ENCODE measurements at regions not wholly inside any gene's neighbourhood (a gene's known extent, or its start where the extent isn't known, plus 50 kb on each side); places are given as distances from the start of the nearest gene placed in this dataset.

DNA sequence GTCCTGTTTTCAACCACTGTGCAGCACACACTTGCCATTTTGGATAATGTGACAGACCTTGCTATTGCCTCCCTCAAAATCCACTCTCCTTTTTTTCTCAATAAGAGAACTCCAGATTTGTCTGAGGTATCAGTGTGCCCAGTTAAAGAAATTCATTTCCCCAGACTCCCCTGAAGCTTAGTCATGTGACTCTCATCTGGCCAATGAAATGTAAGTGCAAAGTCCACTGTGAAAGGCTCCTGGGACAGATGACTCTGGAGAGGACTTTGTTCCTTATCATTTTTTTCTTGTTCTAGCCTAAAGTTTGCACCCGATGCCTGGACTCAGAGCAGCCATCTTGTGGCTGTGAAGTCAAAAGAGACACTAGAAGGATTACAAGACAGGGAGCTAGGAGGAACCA, 268.6 kb upstream of the LRTM1 start:
- Histone ChIP-seq H3K36me3 (no peaks in the 10 kb centered on the region), H3K27me3 (no peaks in the 10 kb centered on the region), H3K27ac (no peak overlapping the region), H3K4me1 (no peaks in the 10 kb centered on the region), H3K4me3 (no peak overlapping the region), H3K9me3 (no peaks in the 10 kb centered on the region)
- intact Hi-C loops (cut with DNase I; ENCODE audit: low total_unique reads), result no loop called here
- DNase-seq (ENCODE audit: low spot score in 2 of 2), result no peak
- no peak for TF ChIP-seq POLR2A (IDR thresholded peaks at IDR 0.05)
- TF ChIP-seq, protein P1, sequence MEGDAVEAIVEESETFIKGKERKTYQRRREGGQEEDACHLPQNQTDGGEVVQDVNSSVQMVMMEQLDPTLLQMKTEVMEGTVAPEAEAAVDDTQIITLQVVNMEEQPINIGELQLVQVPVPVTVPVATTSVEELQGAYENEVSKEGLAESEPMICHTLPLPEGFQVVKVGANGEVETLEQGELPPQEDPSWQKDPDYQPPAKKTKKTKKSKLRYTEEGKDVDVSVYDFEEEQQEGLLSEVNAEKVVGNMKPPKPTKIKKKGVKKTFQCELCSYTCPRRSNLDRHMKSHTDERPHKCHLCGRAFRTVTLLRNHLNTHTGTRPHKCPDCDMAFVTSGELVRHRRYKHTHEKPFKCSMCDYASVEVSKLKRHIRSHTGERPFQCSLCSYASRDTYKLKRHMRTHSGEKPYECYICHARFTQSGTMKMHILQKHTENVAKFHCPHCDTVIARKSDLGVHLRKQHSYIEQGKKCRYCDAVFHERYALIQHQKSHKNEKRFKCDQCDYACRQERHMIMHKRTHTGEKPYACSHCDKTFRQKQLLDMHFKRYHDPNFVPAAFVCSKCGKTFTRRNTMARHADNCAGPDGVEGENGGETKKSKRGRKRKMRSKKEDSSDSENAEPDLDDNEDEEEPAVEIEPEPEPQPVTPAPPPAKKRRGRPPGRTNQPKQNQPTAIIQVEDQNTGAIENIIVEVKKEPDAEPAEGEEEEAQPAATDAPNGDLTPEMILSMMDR (IDR thresholded peaks at IDR 0.05), result no peak
- TF ChIP-seq POLR2AphosphoS5 (IDR thresholded peaks at IDR 0.05), result no peak

DNA sequence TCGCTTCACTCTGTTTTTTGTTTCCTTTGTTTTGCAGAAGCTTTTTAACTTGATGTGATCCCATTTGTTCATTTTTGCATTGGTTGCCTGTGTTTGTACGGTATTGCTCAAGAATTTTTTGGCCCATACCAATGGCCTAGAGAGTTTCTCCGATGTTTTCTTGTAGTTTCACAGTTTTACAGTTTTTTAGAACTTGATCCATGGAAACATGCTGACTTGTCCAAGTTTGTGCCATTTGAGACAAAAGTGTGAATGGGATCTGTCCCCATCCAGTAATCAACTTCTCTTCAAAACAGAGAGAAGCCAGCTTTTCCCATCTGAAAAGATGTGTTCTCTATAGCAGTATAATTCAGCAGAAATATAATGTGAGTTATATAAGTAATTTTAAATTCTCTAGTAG, 266.5 kb upstream of the LRTM1 start:
- Histone ChIP-seq H3K27me3 (no peaks in the 10 kb centered on the region), H3K4me3 (no peak overlapping the region), H3K27ac (no peak overlapping the region), H3K4me1 (no peaks in the 10 kb centered on the region), H3K9me3 (no peaks in the 10 kb centered on the region), H3K36me3 (no peaks in the 10 kb centered on the region)
- TF ChIP-seq POLR2AphosphoS5 (IDR thresholded peaks at IDR 0.05) (no peak), POLR2A (IDR thresholded peaks at IDR 0.05) (no peak)
- TF ChIP-seq, protein P1 (IDR thresholded peaks at IDR 0.05), result no peak
- DNase-seq (ENCODE audit: low spot score in 2 of 2), result no peak
- intact Hi-C loops (cut with DNase I; ENCODE audit: low total_unique reads), result no loop called here

DNA sequence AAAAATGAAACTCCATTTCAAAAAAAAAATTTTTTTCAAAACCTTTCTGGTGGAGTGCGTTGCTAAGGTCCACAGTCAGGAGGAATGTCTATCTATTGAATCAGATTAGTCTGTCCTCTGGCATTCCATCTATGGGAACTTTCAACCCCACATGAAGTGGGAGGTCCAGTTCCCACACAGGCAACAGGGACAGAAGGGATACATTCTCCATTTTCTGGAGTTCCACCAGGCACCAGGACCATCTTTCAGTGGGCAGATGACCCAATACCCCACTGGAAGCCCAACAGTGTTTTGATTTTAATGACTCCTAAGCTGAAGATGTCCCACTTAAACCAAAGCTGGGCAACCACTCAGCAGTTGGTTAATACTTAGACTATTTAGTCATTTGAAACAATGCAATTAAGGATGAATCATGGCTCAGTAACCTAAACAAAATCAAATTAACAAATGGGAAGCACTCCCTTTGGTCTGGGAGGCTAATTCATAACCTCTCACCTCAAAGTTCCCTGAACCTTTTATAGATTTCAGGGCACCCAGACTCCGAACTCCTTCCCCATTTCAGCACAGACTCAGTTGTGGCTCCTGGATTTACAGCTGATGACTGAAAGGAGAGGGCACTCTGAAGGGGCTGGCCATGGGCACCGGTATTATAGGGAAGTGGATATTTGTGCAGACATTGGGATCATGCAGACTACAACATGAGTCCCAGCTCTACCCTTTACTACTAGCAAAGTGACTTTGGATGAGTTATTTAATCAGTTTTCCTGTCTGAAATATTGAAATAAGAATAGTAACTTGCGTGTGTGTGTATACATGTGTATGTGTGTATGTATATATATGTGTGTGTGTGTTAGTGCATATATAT, 264.3 kb upstream of the LRTM1 start:
- no peak overlapping the region for H3K27ac ChIP-seq
- no peak for TF ChIP-seq POLR2AphosphoS5 (IDR thresholded peaks at IDR 0.05)
- TF ChIP-seq POLR2A (IDR thresholded peaks at IDR 0.05), result no peak
- TF ChIP-seq, protein P1 (IDR thresholded peaks at IDR 0.05), result no peak

DNA sequence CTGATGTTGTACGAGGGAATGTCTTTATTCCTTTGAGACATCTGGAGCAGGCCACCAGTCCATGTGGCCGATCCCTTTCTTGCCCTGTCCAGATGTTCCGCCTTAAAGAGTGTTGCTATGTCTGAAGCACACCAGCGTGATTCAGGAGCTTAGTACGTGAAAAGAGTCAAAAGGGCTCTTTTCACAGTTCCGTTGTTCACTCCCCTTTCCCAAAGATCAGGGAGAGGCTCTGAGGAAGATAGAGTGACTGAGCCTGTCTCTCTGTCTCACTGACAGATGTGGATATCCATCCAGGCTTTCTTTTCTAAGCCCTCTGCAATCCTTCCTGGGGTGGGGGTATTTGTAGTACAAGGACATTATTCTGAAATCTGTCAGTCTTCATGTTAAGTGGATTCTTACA, 262.5 kb upstream of the LRTM1 start:
- TF ChIP-seq, protein P1 (IDR thresholded peaks at IDR 0.05), result no peak
- TF ChIP-seq POLR2A (IDR thresholded peaks at IDR 0.05) (no peak), POLR2AphosphoS5 (IDR thresholded peaks at IDR 0.05) (no peak)
- no peak for DNase-seq (ENCODE audit: low spot score in 2 of 2)
- H3K9me3 ChIP-seq, result no peaks in the 10 kb centered on the region
- peak overlapping the region in 1 of 2 donors; percentile 1 for H3K27ac ChIP-seq
- no peak overlapping the region for H3K4me3 ChIP-seq
- no peaks in the 10 kb centered on the region for H3K4me1 ChIP-seq
- H3K27me3 ChIP-seq, result no peaks in the 10 kb centered on the region
- H3K36me3 ChIP-seq, result no peaks in the 10 kb centered on the region
- intact Hi-C loops (cut with DNase I; ENCODE audit: low total_unique reads), result loop anchor here (1.0 kb wide), 1 partner anchor 22 kb away; no protein-coding TSS in a partner anchor

More for the DNA sequence above, 264.3 kb upstream of the LRTM1 start:
- intact Hi-C loops (cut with DNase I; ENCODE audit: low total_unique reads), result no loop called here
- DNase-seq (ENCODE audit: low spot score in 2 of 2), result no peak
- no peaks in the 10 kb centered on the region for H3K9me3 ChIP-seq
- H3K4me1 ChIP-seq, result no peaks in the 10 kb centered on the region
- no peaks in the 10 kb centered on the region for H3K27me3 ChIP-seq
- no peak overlapping the region for H3K4me3 ChIP-seq
- no peaks in the 10 kb centered on the region for H3K36me3 ChIP-seq

DNA sequence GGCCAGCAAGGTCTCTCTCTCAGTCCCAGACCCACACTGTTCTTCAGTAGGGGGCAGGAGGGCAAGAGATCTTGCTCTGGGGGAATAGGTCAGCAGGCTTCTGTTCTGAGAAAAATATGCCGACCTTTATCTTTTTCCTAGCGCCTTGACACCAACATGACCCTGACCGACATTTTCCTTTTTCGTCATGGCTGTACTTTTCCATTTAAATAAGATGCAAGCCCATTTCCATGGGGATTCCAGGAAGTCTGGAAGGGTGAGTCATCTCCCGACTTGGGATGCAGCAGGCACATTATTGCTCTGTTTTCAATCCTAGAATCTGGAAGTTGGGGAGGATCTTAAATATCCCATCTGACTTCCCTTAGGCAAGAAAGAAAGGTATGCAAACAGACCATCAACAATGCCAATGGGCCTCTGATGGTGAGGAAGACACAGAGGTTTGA, 261.5 kb upstream of the LRTM1 start:
- no peak for DNase-seq (ENCODE audit: low spot score in 2 of 2)
- Histone ChIP-seq H3K4me1 (no peaks in the 10 kb centered on the region), H3K27me3 (no peaks in the 10 kb centered on the region), H3K27ac (no peak overlapping the region), H3K4me3 (no peak overlapping the region), H3K36me3 (no peaks in the 10 kb centered on the region), H3K9me3 (no peaks in the 10 kb centered on the region)
- TF ChIP-seq POLR2A (IDR thresholded peaks at IDR 0.05) (no peak), POLR2AphosphoS5 (IDR thresholded peaks at IDR 0.05) (no peak)
- TF ChIP-seq, protein P1 (IDR thresholded peaks at IDR 0.05), result no peak
- intact Hi-C loops (cut with DNase I; ENCODE audit: low total_unique reads), result no loop called here
